HepG2 (cell line): ENCODE measurements at regions not wholly inside any gene's neighbourhood (a gene's known extent, or its start where the extent isn't known, plus 50 kb on each side); places are given as distances from the start of the nearest gene placed in this dataset.

Experiments
- ATAC-seq: fragments of 200-7000 bp; cut with Tn5 transposase; 3 replicates; pipeline ENCODE4 v1.9.1; 2020; ENCODE audit warnings: mild to moderate bottlenecking, moderate library complexity
- BruUV-seq: library from RNA; stranded (reverse); fragments of 400-500 nt; replicated peaks from 2 replicates; lab custom pipeline; 2021; lab: Mats Ljungman, UMichigan
- CTCF ChIA-PET: fragments of 300-600 bp; formaldehyde crosslinking; extraction: SDS; loops from one replicate; lab custom pipeline; 2021; ENCODE audit warnings: low total read pairs, inconsistent platforms, low intra/inter-chr PET ratio; lab: Yijun Ruan, JAX
- POLR2A ChIA-PET: fragments of 350-600 bp; sonication (Branson Sonifier 250); formaldehyde crosslinking; loops from one replicate; lab custom pipeline; 2020; ENCODE audit warnings: antibody characterized with exemption, inconsistent platforms; lab: Yijun Ruan, JAX
- DNase-seq: peaks from one replicate; pipeline ENCODE4 v3.0.0-alpha.2; 2015; ENCODE audit warnings: low spot score
- FAIRE-seq: peaks from 3 replicates; lab custom pipeline; 2011; peaks lifted over from hg19 to GRCh38; lab: Jason Lieb, UNC
- H2AFZ ChIP-seq: one replicate; pipeline ENCODE4 v1.6.1; 2011; ENCODE audit warnings: low read length, inconsistent platforms
- H3K27ac ChIP-seq: fragments of 300-600 bp; 3 replicates; pipeline ENCODE4 v1.8.0; 2011; ENCODE audit warnings: mixed run types, mild to moderate bottlenecking, mixed read lengths, low read length, inconsistent platforms; ENCODE audit not compliant: insufficient read depth; ENCODE audit errors: extremely low read length
- H3K27me3 ChIP-seq, 2 experiments: fragments of 200-600 bp in 1 of 2; 2 replicates in 1 of 2; 3 replicates in 1 of 2; pipeline versions ENCODE4 v1.6.0 to v1.8.0; 2011; ENCODE audit warnings: low read length in 2 of 2, mild to moderate bottlenecking in 2 of 2, moderate library complexity in 2 of 2, inconsistent platforms in 1 of 2; ENCODE audit not compliant: insufficient read depth in 2 of 2, control insufficient read depth in 1 of 2
- H3K36me3 ChIP-seq, 2 experiments: fragments of 200-600 bp in 1 of 2; replicated peaks in 1 of 2; 2 replicates in 1 of 2; 3 replicates in 1 of 2; pipeline versions ENCODE4 v1.5.1 to v1.8.0; 2011; ENCODE audit warnings: low read length in 2 of 2, inconsistent platforms in 1 of 2; ENCODE audit not compliant: insufficient read depth in 2 of 2, control insufficient read depth in 1 of 2
- H3K4me1 ChIP-seq: 2 replicates; pipeline ENCODE4 v1.5.1; 2012; ENCODE audit warnings: low read length, inconsistent platforms; ENCODE audit not compliant: insufficient read depth
- H3K4me2 ChIP-seq: 2 replicates; pipeline ENCODE4 v1.6.0; 2011; ENCODE audit warnings: low read depth, low read length, inconsistent platforms
- H3K4me3 ChIP-seq, 3 experiments: fragments of 200-600 bp in 1 of 3; sonication (generic), shearing (Covaris generic) in 1 of 3; replicated peaks in 1 of 3; 2 replicates each; pipeline ENCODE4 v1.5.1; 2011 to 2016; ENCODE audit warnings: low read length in 3 of 3, inconsistent platforms in 2 of 3, low read depth in 2 of 3, mild to moderate bottlenecking in 2 of 3, control low read depth in 1 of 3, mixed read lengths in 1 of 3; ENCODE audit not compliant: insufficient read depth in 1 of 3
- H3K79me2 ChIP-seq: one replicate; pipeline ENCODE4 v1.6.1; 2011; ENCODE audit warnings: low read length, inconsistent platforms; ENCODE audit not compliant: insufficient read depth
- H3K9ac ChIP-seq: 2 replicates; pipeline ENCODE4 v1.6.0; 2011; ENCODE audit warnings: mild to moderate bottlenecking, low read depth, low read length, inconsistent platforms; ENCODE audit not compliant: insufficient read depth
- H3K9me3 ChIP-seq: 2 replicates; pipeline ENCODE4 v1.5.1; 2012; ENCODE audit warnings: mild to moderate bottlenecking, low read length
- H4K20me1 ChIP-seq: 2 replicates; pipeline ENCODE4 v1.6.0; 2011; ENCODE audit warnings: inconsistent platforms, mild to moderate bottlenecking, low read length, moderate library complexity; ENCODE audit not compliant: insufficient read depth
- ARID2 ChIP-seq: sonication (generic); formaldehyde crosslinking; IDR thresholded peaks from 2 replicates; pipeline ENCODE4 v1.8.1; 2022; ENCODE audit warnings: mild to moderate bottlenecking, missing genetic modification reagents, borderline replicate concordance
- ARID3A ChIP-seq: IDR thresholded peaks from 2 replicates; pipeline ENCODE4 v1.6.1; 2012; ENCODE audit warnings: low read depth, low read length, improper control_type of control experiment
- ATF7-NPFF ChIP-seq: sonication (generic); formaldehyde crosslinking; IDR thresholded peaks from 2 replicates; pipeline ENCODE4 v1.8.1; 2023; ENCODE audit warnings: mild to moderate bottlenecking, low read depth, missing genetic modification reagents, moderate library complexity
- CCDC6 ChIP-seq: sonication (generic); formaldehyde crosslinking; IDR thresholded peaks from 2 replicates; pipeline ENCODE4 v1.8.1; 2022; ENCODE audit warnings: mild to moderate bottlenecking, missing genetic modification reagents, moderate library complexity
- CREBL2 ChIP-seq: sonication (generic); formaldehyde crosslinking; IDR thresholded peaks from 2 replicates; pipeline ENCODE4 v1.8.1; 2023; ENCODE audit warnings: missing genetic modification reagents, mild to moderate bottlenecking, borderline replicate concordance
- ERF ChIP-seq: IDR thresholded peaks from 2 replicates; pipeline ENCODE4 v1.6.1; 2018; ENCODE audit warnings: missing biosample characterization, missing genetic modification reagents
- FIP1L1 ChIP-seq: fragments of 200-400 bp; formaldehyde crosslinking; IDR thresholded peaks from 2 replicates; pipeline ENCODE4 v1.6.1; 2018; ENCODE audit warnings: low read depth, mild to moderate bottlenecking, low read length, moderate library complexity, borderline replicate concordance; ENCODE audit not compliant: insufficient read depth
- FOXA1 ChIP-seq, 2 experiments: fragments of 450-650 bp in 1 of 2; sonication (generic) in 1 of 2; formaldehyde crosslinking in 1 of 2; IDR thresholded peaks; 2 replicates each; pipeline versions ENCODE4 v1.4.0 to v1.6.1; 2016 to 2020; ENCODE audit warnings: missing genetic modification reagents in 1 of 2
- FOXK1 ChIP-seq: sonication (generic); formaldehyde crosslinking; IDR thresholded peaks from 2 replicates; pipeline ENCODE4 v1.4.0; 2020; ENCODE audit warnings: low read depth, missing genetic modification reagents, borderline replicate concordance
- FOXP4 ChIP-seq: sonication (generic); formaldehyde crosslinking; IDR thresholded peaks from 2 replicates; pipeline ENCODE4 v1.4.0; 2020; ENCODE audit warnings: missing genetic modification reagents
- HMG20A ChIP-seq: IDR thresholded peaks from 2 replicates; pipeline ENCODE4 v1.6.1; 2016; ENCODE audit warnings: borderline replicate concordance
- IKZF1 ChIP-seq: fragments of 450-650 bp; IDR thresholded peaks from 2 replicates; pipeline ENCODE4 v1.7.1; 2016
- MIXL1 ChIP-seq: IDR thresholded peaks from 2 replicates; pipeline ENCODE4 v1.6.1; 2016
- SMAD3 ChIP-seq: sonication (generic); formaldehyde crosslinking; IDR thresholded peaks from 2 replicates; pipeline ENCODE4 v1.4.0; 2020; ENCODE audit warnings: missing genetic modification reagents
- SP4 ChIP-seq: sonication (generic); formaldehyde crosslinking; IDR thresholded peaks from 2 replicates; pipeline ENCODE4 v1.8.1; 2023; ENCODE audit warnings: mild to moderate bottlenecking, missing genetic modification reagents
- SRY ChIP-seq: sonication (generic); formaldehyde crosslinking; IDR thresholded peaks from 2 replicates; pipeline ENCODE4 v1.8.0; 2022; ENCODE audit warnings: mild to moderate bottlenecking, missing genetic modification reagents
- TRIM24 ChIP-seq: sonication (generic); formaldehyde crosslinking; IDR thresholded peaks from 2 replicates; pipeline ENCODE4 v1.8.0; 2022; ENCODE audit warnings: mild to moderate bottlenecking, missing genetic modification reagents
- ZNF3 ChIP-seq: IDR thresholded peaks from 2 replicates; pipeline ENCODE4 v1.7.0; 2017; ENCODE audit warnings: inconsistent platforms
- ZNF605 ChIP-seq: sonication (generic); formaldehyde crosslinking; IDR thresholded peaks from 2 replicates; pipeline ENCODE4 v1.8.0; 2022; ENCODE audit warnings: mild to moderate bottlenecking, missing genetic modification reagents
- ZNF652 ChIP-seq: IDR thresholded peaks from 2 replicates; pipeline ENCODE4 v1.6.1; 2016; ENCODE audit warnings: low read depth, borderline replicate concordance
- WGBS: methylation state at CpG from one replicate; pipeline ENCODE4 v1.1.6; 2017; ENCODE audit warnings: low lambda C conversion rate; 5-methylcytosine and 5-hydroxymethylcytosine counted together
- in situ Hi-C: cut with HindIII; loops from 2 replicates; pipeline ENCODE4 v1.10.0; 2017; ENCODE audit warnings: low pct_unique_long_range_greater_than_20kb; ENCODE audit not compliant: extremely low pct_ligation_motif_present
- intact Hi-C: fragments of 100-400 bp; cut with micrococcal nuclease; formaldehyde crosslinking; loops from one replicate; pipeline ENCODE4 v1.10.0; 2022; ENCODE audit not compliant: unreplicated experiment
- TF ChIP-seq, protein P1 (sequence below): sonication (generic); formaldehyde crosslinking; IDR thresholded peaks from 2 replicates; pipeline ENCODE4 v1.8.1; 2023; ENCODE audit warnings: mild to moderate bottlenecking, missing genetic modification reagents

- no peaks in the 10 kb centered on the region for H3K36me3 ChIP-seq
- H3K4me3 ChIP-seq = peak overlapping the region; percentile 53 to 78 (median 61); a peak in 5 of 6 replicates
- DNase-seq = no peak
- H4K20me1 ChIP-seq = no peaks in the 10 kb centered on the region
- peak overlapping the region; percentile 94 for H3K4me2 ChIP-seq
- CTCF ChIA-PET = no interaction called here
- in situ Hi-C loops (no loop called here), intact Hi-C loops (loop anchor here (1.0 to 10.0 kb wide), 4 partner anchors 36 to 183 kb away; no protein-coding TSS in a partner anchor)
- 47% methylated on average over 3 of the region's 3 CpGs for WGBS
- H3K27ac ChIP-seq = peak overlapping the region; percentile 75
- peaks cover 72% of the 10 kb centered on the region for H3K4me1 ChIP-seq
- H3K9ac ChIP-seq = peak overlapping the region; percentile 53
- H2AFZ ChIP-seq = no peak overlapping the region
- no peak for FAIRE-seq
- no peak for ATAC-seq
- no peaks in the 10 kb centered on the region for H3K79me2 ChIP-seq
- no TSS peak for BruUV-seq
- POLR2A ChIA-PET = interaction anchor here (0.5 to 7.1 kb wide), 21 partner anchors 11 to 156 kb away, joined by 3 to 178 read pairs (median 7); partner anchors contain the start of gene CEBPB
- no peaks in the 10 kb centered on the region for H3K9me3 ChIP-seq
- no peaks in the 10 kb centered on the region for H3K27me3 ChIP-seq
- TF ChIP-seq HMG20A (CRISPR knock-in tag) = 0 out of 2 replicates have a peak, but pooled peaks have one; percentile 24
- TF ChIP-seq CCDC6 (CRISPR knock-in tag) = 0 out of 2 replicates have a peak, but pooled peaks have one; percentile 53
- no peak for TF ChIP-seq FOXA1 (IDR thresholded peaks at IDR 0.05)
- TF ChIP-seq FOXA1 (CRISPR knock-in tag; IDR thresholded peaks at IDR 0.05) = peak; percentile 82
- TF ChIP-seq SMAD3 (CRISPR knock-in tag) = peak; percentile 10; the same call in 1 of the 2 replicates
- TF ChIP-seq FIP1L1 = 0 out of 2 replicates have a peak, but pooled peaks have one; percentile 0
- 0 out of 2 replicates have a peak, but pooled peaks have one; percentile 8 for TF ChIP-seq ERF (CRISPR knock-in tag)
- 0 out of 2 replicates have a peak, but pooled peaks have one; percentile 34 for TF ChIP-seq ZNF3
- peak; percentile 35 for TF ChIP-seq SP4 (CRISPR knock-in tag)
- 0 out of 2 replicates have a peak, but pooled peaks have one; percentile 53 for TF ChIP-seq SRY (CRISPR knock-in tag)
- no peak for TF ChIP-seq IKZF1
- TF ChIP-seq ZNF652 = no peak
- TF ChIP-seq FOXK1 = 0 out of 2 replicates have a peak, but pooled peaks have one; percentile 56
- TF ChIP-seq CREBL2 = no peak
- 0 out of 2 replicates have a peak, but pooled peaks have one; percentile 3 for TF ChIP-seq ARID3A
- TF ChIP-seq, protein P1, sequence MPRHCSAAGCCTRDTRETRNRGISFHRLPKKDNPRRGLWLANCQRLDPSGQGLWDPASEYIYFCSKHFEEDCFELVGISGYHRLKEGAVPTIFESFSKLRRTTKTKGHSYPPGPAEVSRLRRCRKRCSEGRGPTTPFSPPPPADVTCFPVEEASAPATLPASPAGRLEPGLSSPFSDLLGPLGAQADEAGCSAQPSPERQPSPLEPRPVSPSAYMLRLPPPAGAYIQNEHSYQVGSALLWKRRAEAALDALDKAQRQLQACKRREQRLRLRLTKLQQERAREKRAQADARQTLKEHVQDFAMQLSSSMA (CRISPR knock-in tag) = no peak
- TF ChIP-seq MIXL1 (CRISPR knock-in tag) = 0 out of 2 replicates have a peak, but pooled peaks have one; percentile 27
- 0 out of 2 replicates have a peak, but pooled peaks have one; percentile 25 for TF ChIP-seq ATF7-NPFF (CRISPR knock-in tag)
- no peak for TF ChIP-seq ZNF605 (CRISPR knock-in tag)
- TF ChIP-seq FOXP4 (CRISPR knock-in tag) = 0 out of 2 replicates have a peak, but pooled peaks have one; percentile 9
- no peak for TF ChIP-seq TRIM24
- TF ChIP-seq ARID2 (CRISPR knock-in tag) = 0 out of 2 replicates have a peak, but pooled peaks have one; percentile 14
Observed at GRCh38 chr20:50308166-50308512, 117.5 kb downstream of the CEBPB start.
